ENCODE measurements at regions not wholly inside any gene's neighbourhood (a gene's known extent, or its start where the extent isn't known, plus 50 kb on each side); places are given as distances from the start of the nearest gene placed in this dataset.

DNA sequence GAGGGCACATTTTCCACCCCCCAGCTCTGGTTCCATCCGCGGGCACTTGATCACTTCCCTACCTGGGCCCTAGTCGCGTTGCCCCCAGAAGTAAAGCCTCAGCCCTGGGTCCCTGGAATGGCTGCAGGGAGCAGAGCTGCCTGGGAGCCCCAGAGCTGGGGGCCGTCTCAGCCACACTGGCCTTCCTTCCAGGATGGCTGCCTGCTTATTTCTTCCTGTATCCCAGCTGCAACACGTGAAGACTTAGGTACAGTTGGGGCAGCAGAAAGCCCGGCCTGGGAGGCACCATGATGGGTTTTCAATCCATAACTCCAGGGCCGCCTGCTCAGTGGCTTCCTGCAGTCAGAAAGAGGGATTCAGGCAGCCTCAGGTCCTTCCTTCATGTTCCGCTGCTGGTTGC, 232.3 kb downstream of the IRX2 start (continued):
- TF ChIP-seq, protein P1, sequence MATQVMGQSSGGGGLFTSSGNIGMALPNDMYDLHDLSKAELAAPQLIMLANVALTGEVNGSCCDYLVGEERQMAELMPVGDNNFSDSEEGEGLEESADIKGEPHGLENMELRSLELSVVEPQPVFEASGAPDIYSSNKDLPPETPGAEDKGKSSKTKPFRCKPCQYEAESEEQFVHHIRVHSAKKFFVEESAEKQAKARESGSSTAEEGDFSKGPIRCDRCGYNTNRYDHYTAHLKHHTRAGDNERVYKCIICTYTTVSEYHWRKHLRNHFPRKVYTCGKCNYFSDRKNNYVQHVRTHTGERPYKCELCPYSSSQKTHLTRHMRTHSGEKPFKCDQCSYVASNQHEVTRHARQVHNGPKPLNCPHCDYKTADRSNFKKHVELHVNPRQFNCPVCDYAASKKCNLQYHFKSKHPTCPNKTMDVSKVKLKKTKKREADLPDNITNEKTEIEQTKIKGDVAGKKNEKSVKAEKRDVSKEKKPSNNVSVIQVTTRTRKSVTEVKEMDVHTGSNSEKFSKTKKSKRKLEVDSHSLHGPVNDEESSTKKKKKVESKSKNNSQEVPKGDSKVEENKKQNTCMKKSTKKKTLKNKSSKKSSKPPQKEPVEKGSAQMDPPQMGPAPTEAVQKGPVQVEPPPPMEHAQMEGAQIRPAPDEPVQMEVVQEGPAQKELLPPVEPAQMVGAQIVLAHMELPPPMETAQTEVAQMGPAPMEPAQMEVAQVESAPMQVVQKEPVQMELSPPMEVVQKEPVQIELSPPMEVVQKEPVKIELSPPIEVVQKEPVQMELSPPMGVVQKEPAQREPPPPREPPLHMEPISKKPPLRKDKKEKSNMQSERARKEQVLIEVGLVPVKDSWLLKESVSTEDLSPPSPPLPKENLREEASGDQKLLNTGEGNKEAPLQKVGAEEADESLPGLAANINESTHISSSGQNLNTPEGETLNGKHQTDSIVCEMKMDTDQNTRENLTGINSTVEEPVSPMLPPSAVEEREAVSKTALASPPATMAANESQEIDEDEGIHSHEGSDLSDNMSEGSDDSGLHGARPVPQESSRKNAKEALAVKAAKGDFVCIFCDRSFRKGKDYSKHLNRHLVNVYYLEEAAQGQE (IDR thresholded peaks at IDR 0.05; ENCODE audit: low read depth) = no peak

DNA sequence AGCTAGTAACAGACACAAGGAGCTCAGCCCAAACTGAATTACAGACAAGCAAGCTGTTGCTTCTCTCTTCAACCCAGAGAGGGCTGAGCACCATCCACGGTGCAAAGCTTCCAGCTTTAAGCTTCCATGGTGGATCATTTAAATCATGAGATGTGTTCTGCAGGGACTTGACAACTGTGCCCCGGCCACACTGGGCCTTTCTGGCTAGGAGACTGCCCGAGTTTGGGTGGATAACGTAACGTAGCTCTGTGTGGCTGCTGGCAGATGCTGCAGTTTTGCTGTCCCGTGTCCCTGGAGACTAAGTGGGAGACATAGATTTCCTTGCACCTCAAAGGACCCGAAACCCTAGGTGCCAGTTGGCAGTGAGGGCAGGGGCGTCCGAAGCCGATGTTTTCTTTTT, 234.0 kb downstream of the IRX2 start:
- Histone ChIP-seq H3K4me1 (ENCODE audit: control insufficient read depth in 1 of 2, insufficient read depth in 2 of 2, low read length in 2 of 2) (no peaks in the 10 kb centered on the region), H3K4me2 (ENCODE audit: low read length) (no peak overlapping the region), H3K27me3 (ENCODE audit: insufficient read depth, low read length) (no peaks in the 10 kb centered on the region), H3K27ac (ENCODE audit: low read depth, low read length) (no peak overlapping the region), H2AFZ (ENCODE audit: low read depth, low read length, poor library complexity, severe bottlenecking) (no peak overlapping the region), H3K9me3 (ENCODE audit: control insufficient read depth in 1 of 2, insufficient read depth in 1 of 2, low read depth in 1 of 2, low read length in 2 of 2) (peaks cover 3 to 19% of the 10 kb centered on the region in 2 experiments; a peak in 2 of 4 replicates), H3K4me3 (replicated peaks in 1 of 2; ENCODE audit: low read depth in 1 of 2, low read length in 2 of 2) (no peak overlapping the region), H3K36me3 (ENCODE audit: control insufficient read depth in 1 of 2, insufficient read depth in 2 of 2, low read length in 2 of 2) (no peaks in the 10 kb centered on the region), H3K9ac (ENCODE audit: low read length) (no peak overlapping the region), H4K20me1 (ENCODE audit: insufficient read depth) (no peaks in the 10 kb centered on the region), H3K79me2 (ENCODE audit: insufficient read depth, low read length) (no peaks in the 10 kb centered on the region), H3K9me2 (ENCODE audit: insufficient read depth) (no peaks in the 10 kb centered on the region)
- POLR2A ChIA-PET = no interaction called here
- DNase-seq (ENCODE audit: low read depth, low spot score) (no peak), ATAC-seq (no peak)
- CTCF ChIA-PET = no interaction called here
- intact Hi-C loops (cut with micrococcal nuclease) = no loop called here
- TF ChIP-seq POLR2AphosphoS5 (IDR thresholded peaks at IDR 0.05; ENCODE audit: low read depth, low read length) = no peak
- TF ChIP-seq POLR2A (IDR thresholded peaks at IDR 0.05; ENCODE audit: borderline replicate concordance, extremely low read depth, insufficient read depth, insufficient read length) = no peak
- TF ChIP-seq, protein P2, sequence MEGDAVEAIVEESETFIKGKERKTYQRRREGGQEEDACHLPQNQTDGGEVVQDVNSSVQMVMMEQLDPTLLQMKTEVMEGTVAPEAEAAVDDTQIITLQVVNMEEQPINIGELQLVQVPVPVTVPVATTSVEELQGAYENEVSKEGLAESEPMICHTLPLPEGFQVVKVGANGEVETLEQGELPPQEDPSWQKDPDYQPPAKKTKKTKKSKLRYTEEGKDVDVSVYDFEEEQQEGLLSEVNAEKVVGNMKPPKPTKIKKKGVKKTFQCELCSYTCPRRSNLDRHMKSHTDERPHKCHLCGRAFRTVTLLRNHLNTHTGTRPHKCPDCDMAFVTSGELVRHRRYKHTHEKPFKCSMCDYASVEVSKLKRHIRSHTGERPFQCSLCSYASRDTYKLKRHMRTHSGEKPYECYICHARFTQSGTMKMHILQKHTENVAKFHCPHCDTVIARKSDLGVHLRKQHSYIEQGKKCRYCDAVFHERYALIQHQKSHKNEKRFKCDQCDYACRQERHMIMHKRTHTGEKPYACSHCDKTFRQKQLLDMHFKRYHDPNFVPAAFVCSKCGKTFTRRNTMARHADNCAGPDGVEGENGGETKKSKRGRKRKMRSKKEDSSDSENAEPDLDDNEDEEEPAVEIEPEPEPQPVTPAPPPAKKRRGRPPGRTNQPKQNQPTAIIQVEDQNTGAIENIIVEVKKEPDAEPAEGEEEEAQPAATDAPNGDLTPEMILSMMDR (IDR thresholded peaks at IDR 0.05 in 2 of 3, conservative IDR thresholded peaks at IDR 0.05 in 1 of 3; ENCODE audit: borderline replicate concordance in 1 of 3, insufficient read depth in 1 of 3, low read depth in 2 of 3, low read length in 2 of 3) = no peak
- RAD21 ChIA-PET (ENCODE audit: low non-redundant PET in 1 of 2, low total read pairs in 2 of 2, uncharacterized antibody in 2 of 2, unreplicated experiment in 2 of 2) = no interaction called here
- no TSS peak for BruUV-seq (replicated peaks)

Measured in HCT116 (cell line).